Stomach (tissue), 4 donors: ENCODE measurements at regions not wholly inside any gene's neighbourhood (a gene's known extent, or its start where the extent isn't known, plus 50 kb on each side); places are given as distances from the start of the nearest gene placed in this dataset.

Experiments
- CTCF ChIP-seq, 7 experiments: fragments of 450-650 bp in 4 of 7; fragments of 200-600 bp in 3 of 7; sonication (generic) in 3 of 7; IDR thresholded peaks; one replicate each; pipeline ENCODE4 v1.5.1; 2016 to 2019; ENCODE audit warnings: antibody characterized with exemption in 7 of 7, control low read depth in 2 of 7, mild to moderate bottlenecking in 1 of 7
- POLR2A ChIP-seq, 4 donors: fragments of 450-650 bp; IDR thresholded peaks; one replicate each; pipeline ENCODE4 v1.6.1; 2016; ENCODE audit warnings: antibody characterized with exemption in 4 of 4, control low read depth in 2 of 4, mild to moderate bottlenecking in 1 of 4, moderate library complexity in 1 of 4
- POLR2AphosphoS5 ChIP-seq, 3 donors: sonication (generic); formaldehyde crosslinking; IDR thresholded peaks; one replicate each; pipeline ENCODE4 v1.6.1; 2016; ENCODE audit warnings: antibody characterized with exemption in 3 of 3

- TF ChIP-seq CTCF (IDR thresholded peaks at IDR 0.05) = no peak
- TF ChIP-seq POLR2A (IDR thresholded peaks at IDR 0.05) = no peak
- no peak for TF ChIP-seq POLR2AphosphoS5 (IDR thresholded peaks at IDR 0.05)
Measured at GRCh38 chr19:31749231-31749630, 400.0 kb upstream of the TSHZ3 start.
